ENCODE measurements at regions not wholly inside any gene's neighbourhood (a gene's known extent, or its start where the extent isn't known, plus 50 kb on each side); places are given as distances from the start of the nearest gene placed in this dataset.

- no peak overlapping the region for H3K4me3 ChIP-seq
- no peak for DNase-seq (ENCODE audit: extremely low spot score)
- no peak for TF ChIP-seq EP300 (IDR thresholded peaks at IDR 0.05)
- TF ChIP-seq POLR2AphosphoS5 (IDR thresholded peaks at IDR 0.05): no peak
- no peak for TF ChIP-seq POLR2A (IDR thresholded peaks at IDR 0.05; ENCODE audit: low read depth)
- TF ChIP-seq CTCF (IDR thresholded peaks at IDR 0.05): no peak
- H3K27ac ChIP-seq (replicated peaks in 1 of 4): no peak overlapping the region
- 77% methylated on average over 40 of the region's 40 CpGs for WGBS
- no peaks in the 10 kb centered on the region for H3K9me3 ChIP-seq
- H3K4me1 ChIP-seq: peaks cover 0 to 7% (median 0%) of the 10 kb centered on the region in 4 donors
- peaks cover 0 to 62% (median 0%) of the 10 kb centered on the region in 4 donors for H3K27me3 ChIP-seq
- no peaks in the 10 kb centered on the region for H3K36me3 ChIP-seq
- intact Hi-C loops (cut with DNase I): no loop called here
These were observed 69.8 kb downstream of the MRPL36 start for GRCh38 chr5:1729641-1730486.

- intact Hi-C loops (cut with DNase I): no loop called here
These were observed 70.8 kb downstream of the MRPL36 start for GRCh38 chr5:1728846-1729245.

GRCh38 chr5:1727571-1727970 is 72.1 kb downstream of the MRPL36 start:
- no peak for DNase-seq (ENCODE audit: extremely low spot score)
- 87% methylated on average over 11 of the region's 19 CpGs for WGBS
- intact Hi-C loops (cut with DNase I): no loop called here

More at GRCh38 chr5:1728846-1729245, 70.8 kb downstream of the MRPL36 start:
- Histone ChIP-seq H3K4me3 (no peak overlapping the region), H3K36me3 (no peaks in the 10 kb centered on the region), H3K4me1 (peaks cover 0 to 7% (median 0%) of the 10 kb centered on the region in 4 donors), H3K27me3 (peaks cover 0 to 60% (median 0%) of the 10 kb centered on the region in 4 donors), H3K27ac (replicated peaks in 1 of 4) (no peak overlapping the region), H3K9me3 (no peaks in the 10 kb centered on the region)
- TF ChIP-seq EP300 (IDR thresholded peaks at IDR 0.05) (no peak), POLR2A (IDR thresholded peaks at IDR 0.05; ENCODE audit: low read depth) (no peak), POLR2AphosphoS5 (IDR thresholded peaks at IDR 0.05) (no peak), CTCF (IDR thresholded peaks at IDR 0.05) (no peak)
- WGBS: 91% methylated on average over 24 of the region's 24 CpGs
- no peak for DNase-seq (ENCODE audit: extremely low spot score)

GRCh38 chr5:1726956-1727355 is 72.7 kb downstream of the MRPL36 start:
- DNase-seq (ENCODE audit: extremely low spot score): no peak
- intact Hi-C loops (cut with DNase I): no loop called here
- Histone ChIP-seq H3K4me1 (peaks cover 0 to 7% (median 0%) of the 10 kb centered on the region in 4 donors), H3K27ac (replicated peaks in 1 of 4) (no peak overlapping the region), H3K4me3 (no peak overlapping the region), H3K27me3 (peaks cover 0 to 52% (median 0%) of the 10 kb centered on the region in 4 donors), H3K9me3 (no peaks in the 10 kb centered on the region), H3K36me3 (no peaks in the 10 kb centered on the region)
- TF ChIP-seq EP300 (IDR thresholded peaks at IDR 0.05) (no peak), CTCF (IDR thresholded peaks at IDR 0.05) (no peak)
- WGBS: 86% methylated on average over 3 of the region's 11 CpGs

More at GRCh38 chr5:1727571-1727970, 72.1 kb downstream of the MRPL36 start:
- no peak overlapping the region for H3K4me3 ChIP-seq
- peaks cover 0 to 52% (median 0%) of the 10 kb centered on the region in 4 donors for H3K27me3 ChIP-seq
- H3K27ac ChIP-seq (replicated peaks in 1 of 4): no peak overlapping the region
- no peaks in the 10 kb centered on the region for H3K9me3 ChIP-seq
- TF ChIP-seq CTCF (IDR thresholded peaks at IDR 0.05) (no peak), EP300 (IDR thresholded peaks at IDR 0.05) (no peak), POLR2AphosphoS5 (IDR thresholded peaks at IDR 0.05) (no peak), POLR2A (IDR thresholded peaks at IDR 0.05; ENCODE audit: low read depth) (no peak)
- peaks cover 0 to 7% (median 0%) of the 10 kb centered on the region in 4 donors for H3K4me1 ChIP-seq
- no peaks in the 10 kb centered on the region for H3K36me3 ChIP-seq
